GM23248 (cell line): ENCODE measurements at regions not wholly inside any gene's neighbourhood (a gene's known extent, or its start where the extent isn't known, plus 50 kb on each side); places are given as distances from the start of the nearest gene placed in this dataset.
"Not testable (repeated sequence)": the region's sequence is repeated elsewhere in the genome, so short reads cannot be mapped to it uniquely, and the experiment has no call there.

ENCODE experiments used
- DNase-seq: peaks from one replicate; pipeline ENCODE4 v3.0.0-alpha.2; 2015
- H2AFZ ChIP-seq: fragments of 200-600 bp; sonication (generic); 2 replicates; pipeline ENCODE4 v1.6.1; 2016; ENCODE audit warnings: antibody characterized with exemption
- H3F3A ChIP-seq: fragments of 200-600 bp; sonication (generic); 2 replicates; pipeline ENCODE4 v1.6.1; 2016; ENCODE audit warnings: mild to moderate bottlenecking, antibody characterized with exemption, mixed run types; ENCODE audit not compliant: insufficient read depth
- H3K27ac ChIP-seq: fragments of 200-600 bp; sonication (generic); 2 replicates; pipeline ENCODE4 v1.5.1; 2016; ENCODE audit warnings: mild to moderate bottlenecking
- H3K27me3 ChIP-seq: fragments of 200-600 bp; sonication (generic); replicated peaks from 2 replicates; pipeline ENCODE4 v1.6.1; 2016; ENCODE audit warnings: mild to moderate bottlenecking; ENCODE audit not compliant: insufficient read depth
- H3K36me3 ChIP-seq: fragments of 200-600 bp; sonication (generic); 2 replicates; pipeline ENCODE4 v1.6.1; 2016; ENCODE audit warnings: low read depth, mild to moderate bottlenecking
- H3K4me1 ChIP-seq: fragments of 200-600 bp; sonication (generic); 2 replicates; pipeline ENCODE4 v1.6.1; 2016; ENCODE audit warnings: mild to moderate bottlenecking; ENCODE audit not compliant: insufficient read depth
- H3K4me2 ChIP-seq: fragments of 200-600 bp; sonication (generic); one replicate; pipeline ENCODE4 v1.6.1; 2016; ENCODE audit warnings: mild to moderate bottlenecking; ENCODE audit not compliant: unreplicated experiment
- H3K4me3 ChIP-seq: fragments of 200-600 bp; sonication (generic); 2 replicates; pipeline ENCODE4 v1.5.1; 2016; ENCODE audit warnings: mild to moderate bottlenecking
- H3K79me2 ChIP-seq: fragments of 200-600 bp; sonication (generic); 2 replicates; pipeline ENCODE4 v1.6.1; 2016; ENCODE audit warnings: mild to moderate bottlenecking; ENCODE audit not compliant: insufficient read depth
- H3K9ac ChIP-seq: fragments of 200-600 bp; sonication (generic); 2 replicates; pipeline ENCODE4 v1.6.1; 2016; ENCODE audit warnings: mild to moderate bottlenecking
- H3K9me2 ChIP-seq: fragments of 200-600 bp; sonication (generic); 2 replicates; pipeline ENCODE4 v1.6.1; 2016; ENCODE audit warnings: mixed run types, mild to moderate bottlenecking, moderate library complexity; ENCODE audit not compliant: insufficient read depth
- H3K9me3 ChIP-seq: fragments of 200-600 bp; sonication (generic); one replicate; pipeline ENCODE4 v1.6.1; 2017; ENCODE audit warnings: low read depth
- H4K20me1 ChIP-seq: fragments of 200-600 bp; sonication (generic); 2 replicates; pipeline ENCODE4 v1.6.0; 2016; ENCODE audit not compliant: insufficient read depth
- EZH2 ChIP-seq: fragments of 200-600 bp; sonication (generic); IDR thresholded peaks from 2 replicates; pipeline ENCODE4 v1.6.1; 2018; ENCODE audit warnings: antibody characterized with exemption, mild to moderate bottlenecking; ENCODE audit not compliant: insufficient read depth, poor library complexity, severe bottlenecking
- EZH2phosphoT487 ChIP-seq: fragments of 200-600 bp; sonication (generic); IDR thresholded peaks from 2 replicates; pipeline ENCODE4 v1.6.1; 2018; ENCODE audit warnings: antibody characterized with exemption, moderate library complexity, mild to moderate bottlenecking, low read depth; ENCODE audit not compliant: insufficient read depth
- WGBS, 2 experiments: methylation state at CpG; one replicate each; pipeline ENCODE4 v1.1.6; 2015 to 2017; ENCODE audit warnings: low lambda C conversion rate in 2 of 2, low coverage in 1 of 2; ENCODE audit errors: missing lambda C conversion rate in 2 of 2; 5-methylcytosine and 5-hydroxymethylcytosine counted together
- in situ Hi-C: fragments of 300-500 bp; cut with MboI; formaldehyde crosslinking; loops from 2 replicates; pipeline ENCODE4 v1.15.0; 2020

DNA sequence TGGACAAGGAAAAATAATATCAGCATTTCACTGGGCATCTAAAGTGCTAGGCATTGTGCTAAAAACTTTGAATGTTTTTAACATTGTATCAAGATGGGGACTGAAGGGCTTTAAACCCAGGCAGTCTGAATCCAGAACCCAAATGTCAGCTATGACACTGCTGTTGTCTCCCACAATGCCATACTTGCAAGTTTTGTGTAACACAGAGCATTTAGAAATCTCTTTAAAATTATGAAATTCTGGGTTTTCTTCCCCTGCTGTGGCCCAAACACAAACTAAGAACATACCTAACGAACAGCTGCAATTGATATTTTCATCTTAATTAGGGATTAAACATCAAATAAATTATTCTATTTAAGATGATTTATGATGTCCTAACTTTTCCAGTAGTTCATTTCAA lies 66.8 kb upstream of the LSM6 start:
- H3K79me2 ChIP-seq = no peaks in the 10 kb centered on the region
- no peaks in the 10 kb centered on the region for H3K9me2 ChIP-seq
- no peak overlapping the region for H3K27ac ChIP-seq
- no peaks in the 10 kb centered on the region for H3F3A ChIP-seq
- no peaks in the 10 kb centered on the region for H4K20me1 ChIP-seq
- no peak overlapping the region for H2AFZ ChIP-seq
- no peak overlapping the region for H3K4me2 ChIP-seq
- no peaks in the 10 kb centered on the region for H3K36me3 ChIP-seq
- DNase-seq = no peak
- WGBS, 2 experiments = 19 to 32% methylated on average over 1 of the region's 1 CpG
- peaks cover 8% of the 10 kb centered on the region; the same call in 1 of the 2 replicates for H3K27me3 ChIP-seq
- in situ Hi-C loops = no loop called here
- no peaks in the 10 kb centered on the region for H3K9me3 ChIP-seq
- no peak overlapping the region for H3K4me3 ChIP-seq
- no peaks in the 10 kb centered on the region for H3K4me1 ChIP-seq
- H3K9ac ChIP-seq = no peak overlapping the region
- TF ChIP-seq EZH2 (no peak), EZH2phosphoT487 (no peak)

DNA sequence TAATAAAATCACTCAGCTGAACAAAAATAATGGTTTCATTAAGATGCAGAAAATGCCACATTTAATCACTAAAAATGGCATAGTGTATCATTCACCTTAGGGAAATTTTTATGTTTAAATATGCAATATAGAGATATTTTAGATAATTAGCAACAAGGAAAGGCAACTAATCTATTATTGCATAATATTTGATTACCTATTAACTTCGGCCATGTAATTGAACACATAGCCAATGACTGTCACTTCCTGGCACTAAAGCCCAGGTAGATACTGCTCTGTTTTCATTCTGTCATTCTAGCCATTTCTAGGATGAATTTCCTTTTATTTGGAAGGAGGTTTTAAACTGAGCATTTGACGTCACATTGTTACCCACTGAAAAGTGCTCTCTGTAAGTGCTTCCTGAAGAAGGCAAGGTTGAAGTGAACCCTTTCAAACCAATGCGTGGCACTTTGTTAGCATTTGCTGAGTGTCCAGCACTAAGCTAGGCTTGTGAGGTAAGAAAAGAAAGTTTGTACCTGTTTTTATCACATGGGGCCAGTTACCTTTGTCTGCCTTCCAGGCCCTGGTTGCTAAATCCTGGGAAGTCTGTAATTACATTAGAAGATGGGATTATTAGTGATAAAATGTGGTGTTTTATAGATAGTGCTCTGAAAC lies 67.8 kb upstream of the LSM6 start:
- Histone ChIP-seq H3K9me3 (no peaks in the 10 kb centered on the region), H3K27ac (no peak overlapping the region), H3K9ac (no peak overlapping the region), H3K4me3 (no peak overlapping the region), H2AFZ (no peak overlapping the region), H3K4me1 (no peaks in the 10 kb centered on the region), H3K36me3 (no peaks in the 10 kb centered on the region), H3F3A (no peaks in the 10 kb centered on the region), H3K79me2 (no peaks in the 10 kb centered on the region), H4K20me1 (no peaks in the 10 kb centered on the region), H3K9me2 (no peaks in the 10 kb centered on the region), H3K27me3 (peaks cover 6% of the 10 kb centered on the region; the same call in 1 of the 2 replicates), H3K4me2 (no peak overlapping the region)
- no peak for DNase-seq
- in situ Hi-C loops = no loop called here
- 79 to 84% methylated on average over 3 of the region's 3 CpGs for WGBS, 2 experiments
- TF ChIP-seq EZH2 = no peak
- TF ChIP-seq EZH2phosphoT487 = no peak

DNA sequence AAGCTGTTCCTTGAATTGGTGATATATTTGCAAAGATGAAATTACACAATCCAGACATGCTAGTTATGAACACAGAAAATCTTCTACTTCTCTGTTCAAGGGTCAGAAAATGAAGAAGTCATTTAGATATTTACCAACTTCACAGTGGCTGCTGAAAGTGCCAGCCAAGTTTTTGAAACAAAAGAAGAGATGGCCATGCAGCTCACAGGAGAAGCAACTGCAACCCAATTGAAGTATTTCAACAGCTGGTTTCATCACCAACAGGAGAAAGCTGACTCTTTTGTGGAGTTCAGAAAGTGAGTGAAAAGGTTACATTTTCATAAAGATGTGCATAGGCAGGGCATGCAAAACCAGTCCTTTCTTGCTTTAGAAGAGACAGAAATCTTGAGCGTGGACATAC lies 70.1 kb upstream of the LSM6 start:
- no peak for DNase-seq
- H3K4me1 ChIP-seq = no peaks in the 10 kb centered on the region
- H3K27ac ChIP-seq = no peak overlapping the region
- no peak for TF ChIP-seq EZH2phosphoT487
- no peak for TF ChIP-seq EZH2
- in situ Hi-C loops = no loop called here
- H4K20me1 ChIP-seq = no peaks in the 10 kb centered on the region
- no peaks in the 10 kb centered on the region for H3F3A ChIP-seq
- no peaks in the 10 kb centered on the region for H3K9me3 ChIP-seq
- 80 to 83% methylated on average over 1 of the region's 1 CpG for WGBS, 2 experiments
- no peak overlapping the region for H3K9ac ChIP-seq
- no peaks in the 10 kb centered on the region for H3K9me2 ChIP-seq
- H3K4me2 ChIP-seq = no peak overlapping the region
- H3K4me3 ChIP-seq = no peak overlapping the region
- H3K27me3 ChIP-seq = no peaks in the 10 kb centered on the region
- H2AFZ ChIP-seq = no peak overlapping the region
- H3K36me3 ChIP-seq = no peaks in the 10 kb centered on the region
- no peaks in the 10 kb centered on the region for H3K79me2 ChIP-seq

DNA sequence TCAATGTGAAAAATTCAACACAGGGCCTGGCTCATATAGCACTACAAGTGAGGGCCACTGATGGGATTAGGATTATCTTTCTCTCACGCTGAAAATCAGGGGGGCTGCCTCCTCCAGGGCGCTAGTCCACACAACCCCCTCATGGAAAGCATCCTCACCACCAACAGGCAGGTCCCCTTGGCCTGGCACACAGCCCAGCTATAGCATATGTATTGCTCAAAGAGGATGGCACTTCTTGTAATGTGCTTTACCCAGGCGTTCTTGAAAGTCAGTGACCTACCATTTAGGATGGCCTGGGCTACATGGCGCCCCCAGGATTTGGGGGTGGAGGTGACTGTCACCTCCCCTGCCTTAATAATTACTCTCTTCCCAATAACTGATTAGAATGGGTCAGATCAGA lies 71.0 kb upstream of the LSM6 start:
- H3K4me3 ChIP-seq = no peak overlapping the region
- H3K4me2 ChIP-seq = no peak overlapping the region
- no peaks in the 10 kb centered on the region for H3K9me3 ChIP-seq
- no peaks in the 10 kb centered on the region for H3K9me2 ChIP-seq
- no peaks in the 10 kb centered on the region for H3K27me3 ChIP-seq
- no peaks in the 10 kb centered on the region for H3F3A ChIP-seq
- H3K27ac ChIP-seq = no peak overlapping the region
- in situ Hi-C loops = no loop called here
- no peaks in the 10 kb centered on the region for H3K4me1 ChIP-seq
- H3K9ac ChIP-seq = no peak overlapping the region
- H2AFZ ChIP-seq = no peak overlapping the region
- no peak for DNase-seq
- TF ChIP-seq EZH2phosphoT487 = no peak
- TF ChIP-seq EZH2 = no peak
- no peaks in the 10 kb centered on the region for H3K79me2 ChIP-seq
- H3K36me3 ChIP-seq = no peaks in the 10 kb centered on the region
- 47 to 56% methylated on average over 4 of the region's 4 CpGs for WGBS, 2 experiments
- H4K20me1 ChIP-seq = no peaks in the 10 kb centered on the region

DNA sequence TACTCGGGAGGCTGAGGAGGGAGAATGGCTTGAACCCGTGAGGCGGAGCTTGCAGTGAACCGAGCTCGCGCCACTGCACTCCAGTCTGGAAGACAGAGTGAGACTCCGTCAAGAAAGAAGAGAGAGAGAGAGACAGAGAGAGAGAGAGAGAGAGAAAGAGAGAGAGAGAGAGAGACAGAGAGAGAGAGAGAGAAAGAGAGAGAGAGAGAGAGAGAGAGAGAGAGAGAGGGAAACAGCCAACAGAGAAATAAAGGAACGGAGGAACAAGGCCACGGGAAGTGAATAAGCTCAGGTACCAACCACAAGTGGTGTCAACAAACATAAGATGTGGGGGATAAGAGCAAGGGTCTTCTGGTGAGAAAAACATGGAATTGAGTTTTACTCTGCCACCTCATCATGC lies 71.5 kb upstream of the LSM6 start:
- H3K9me2 ChIP-seq, H3K27ac ChIP-seq, H3K79me2 ChIP-seq, H3K27me3 ChIP-seq, H3K9ac ChIP-seq, H3F3A ChIP-seq, in situ Hi-C loops, H3K9me3 ChIP-seq, H3K36me3 ChIP-seq, DNase-seq, H3K4me2 ChIP-seq, H3K4me3 ChIP-seq, H4K20me1 ChIP-seq, H3K4me1 ChIP-seq, H2AFZ ChIP-seq: not testable (repeated sequence)
- WGBS, 2 experiments = 85 to 92% methylated on average over 8 to 9 of the region's 9 CpGs
